WI38 (cell line): ENCODE measurements at regions not wholly inside any gene's neighbourhood (a gene's known extent, or its start where the extent isn't known, plus 50 kb on each side); places are given as distances from the start of the nearest gene placed in this dataset.

ENCODE experiments used
- H3K4me3 ChIP-seq: 2 replicates; pipeline ENCODE4 v1.5.1; 2011; ENCODE audit warnings: low read depth, mild to moderate bottlenecking, control low read depth, low read length
- CTCF ChIP-seq: IDR thresholded peaks from 2 replicates; pipeline ENCODE4 v1.5.1; 2012; ENCODE audit warnings: low read depth, mild to moderate bottlenecking, control low read depth, low read length

GRCh38 chr6:85112540-85112939, 337.3 kb upstream of the NT5E start:
- TF ChIP-seq CTCF: no peak

GRCh38 chr6:85111481-85112011, 338.3 kb upstream of the NT5E start:
- no peak overlapping the region for H3K4me3 ChIP-seq
- TF ChIP-seq CTCF: no peak

More at GRCh38 chr6:85112540-85112939, 337.3 kb upstream of the NT5E start:
- H3K4me3 ChIP-seq: no peak overlapping the region

GRCh38 chr6:85110943-85111342, 338.9 kb upstream of the NT5E start:
- H3K4me3 ChIP-seq: no peak overlapping the region
- TF ChIP-seq CTCF: no peak

GRCh38 chr6:85107701-85108100, 342.2 kb upstream of the NT5E start:
- H3K4me3 ChIP-seq: no peak overlapping the region
- no peak for TF ChIP-seq CTCF

- H3K4me3 ChIP-seq: no peak overlapping the region
- no peak for TF ChIP-seq CTCF
These were observed 332.6 kb upstream of the TBX18 start for GRCh38 chr6:85096976-85097375.

- no peak for TF ChIP-seq CTCF
- no peak overlapping the region for H3K4me3 ChIP-seq
These were observed 327.8 kb upstream of the TBX18 start for GRCh38 chr6:85092226-85092625.

GRCh38 chr6:85089255-85089654, 324.9 kb upstream of the TBX18 start:
- TF ChIP-seq CTCF: no peak
- no peak overlapping the region for H3K4me3 ChIP-seq
